NCI-H2196 treated with DMSO at 0.1 percent for 48 hours (cell line): ENCODE measurements at regions not wholly inside any gene's neighbourhood (a gene's known extent, or its start where the extent isn't known, plus 50 kb on each side); places are given as distances from the start of the nearest gene placed in this dataset.
"Not testable (repeated sequence)": the region's sequence is repeated elsewhere in the genome, so short reads cannot be mapped to it uniquely, and the experiment has no call there.

ENCODE experiments used
- DNase-seq: peaks from one replicate; lab custom pipeline; 2025; ENCODE audit not compliant: unreplicated experiment; lab: John Stamatoyannopoulos, UW

DNA sequence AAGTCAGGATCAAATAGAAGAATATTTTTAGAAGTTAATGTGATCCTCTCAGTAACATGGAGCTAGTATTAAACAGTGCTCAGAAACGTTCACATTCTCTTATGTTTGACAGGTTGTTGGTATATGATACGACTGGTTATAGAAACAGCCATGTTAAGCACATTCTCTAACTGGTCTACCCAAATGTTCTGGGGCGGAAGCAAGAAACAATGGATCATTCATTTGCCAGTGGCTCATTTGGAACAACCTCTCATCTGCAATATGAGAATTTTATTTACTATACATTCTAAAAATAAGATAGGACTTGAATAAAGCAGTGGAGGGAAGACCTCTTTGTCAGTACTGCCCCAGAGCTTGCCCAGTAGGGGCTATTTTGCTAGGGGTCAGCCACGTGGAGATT lies 167.1 kb upstream of the FAM98A start:
- DNase-seq: no peak

DNA sequence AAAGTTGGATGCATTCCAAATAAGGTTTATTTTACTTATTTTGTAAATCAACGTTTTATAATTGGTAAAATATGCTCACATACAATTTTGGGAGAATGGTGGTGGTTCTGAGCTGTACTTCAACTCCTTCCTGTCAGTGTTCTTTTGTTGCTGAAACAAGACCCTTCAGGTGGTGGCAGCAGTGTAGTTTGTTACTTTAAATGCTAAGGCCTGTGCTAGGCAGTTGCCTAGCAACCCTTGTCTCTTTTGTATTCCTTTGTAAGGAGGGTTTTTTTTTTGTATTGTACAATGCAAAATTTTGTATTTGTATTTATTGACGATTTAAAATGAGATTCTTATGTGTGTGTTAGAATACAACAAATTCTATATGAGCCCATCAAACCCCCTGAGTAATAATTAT lies 166.0 kb upstream of the FAM98A start:
- no peak for DNase-seq

DNA sequence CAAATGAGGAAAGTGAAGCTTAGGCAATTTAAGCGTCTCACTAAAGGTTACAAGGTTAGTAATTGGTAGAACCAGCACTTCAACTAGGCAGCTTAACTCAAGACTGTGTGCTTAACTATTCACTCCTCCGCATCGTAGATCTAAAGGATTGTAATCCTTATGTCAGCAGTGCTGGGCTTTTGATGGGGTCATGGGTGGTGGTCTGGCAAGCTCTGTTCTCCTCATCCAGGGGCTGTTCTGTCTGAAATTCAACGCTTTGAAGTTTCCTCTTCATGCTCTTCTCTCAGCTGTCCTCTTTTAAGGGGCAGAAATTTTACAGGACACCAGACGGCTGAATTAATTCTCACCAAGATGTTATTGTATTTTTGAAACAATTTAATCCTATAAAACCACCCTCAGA lies 165.5 kb upstream of the FAM98A start:
- DNase-seq: no peak

DNA sequence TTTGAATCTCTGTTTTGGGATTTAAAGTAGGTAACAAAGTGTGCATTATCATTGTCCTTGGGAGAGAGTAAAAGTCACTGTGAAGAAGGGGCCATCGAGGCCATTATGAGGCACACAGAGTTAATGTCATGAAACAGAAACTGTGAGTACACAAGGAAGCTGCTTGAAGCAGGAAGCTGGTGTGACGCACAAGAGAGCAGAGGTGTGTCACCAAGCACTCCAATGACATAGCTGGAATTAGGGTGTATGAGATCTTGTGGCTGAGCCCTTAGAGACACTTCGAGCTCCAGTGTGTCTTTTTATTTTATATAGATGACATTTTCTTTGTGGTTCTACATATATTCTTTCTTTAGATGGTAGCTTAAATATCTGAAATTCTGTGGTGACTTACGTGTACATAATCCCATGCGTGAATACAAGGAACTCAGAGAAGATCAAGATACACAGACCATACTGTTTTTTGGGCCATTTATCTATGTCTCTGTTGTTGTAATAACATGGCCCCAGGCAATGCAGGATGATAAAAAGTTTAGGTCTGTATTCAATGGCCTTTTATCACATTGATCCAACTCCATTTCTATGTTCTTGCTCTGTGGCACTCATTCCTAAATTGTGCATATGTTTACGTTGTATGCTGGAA lies 164.7 kb upstream of the FAM98A start:
- DNase-seq: no peak

DNA sequence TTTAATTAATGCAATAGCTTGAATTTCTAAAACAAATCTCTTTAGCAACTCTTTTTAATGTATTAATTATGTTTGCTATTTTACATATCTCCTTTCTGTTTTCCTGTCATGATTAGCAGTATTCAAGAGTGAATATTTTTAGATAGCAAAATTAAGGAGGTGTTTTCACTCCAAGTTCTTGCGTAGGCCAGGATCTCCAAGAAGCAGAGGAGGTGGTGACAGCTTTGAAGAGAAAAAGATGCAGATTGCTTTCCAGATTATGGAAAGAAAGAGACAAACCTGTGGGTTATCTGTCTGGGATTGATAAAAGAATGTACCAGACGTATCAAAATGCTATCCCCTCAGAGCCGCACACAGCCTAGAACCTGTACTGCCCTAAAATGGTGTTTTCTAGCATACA lies 163.5 kb upstream of the FAM98A start:
- no peak for DNase-seq

DNA sequence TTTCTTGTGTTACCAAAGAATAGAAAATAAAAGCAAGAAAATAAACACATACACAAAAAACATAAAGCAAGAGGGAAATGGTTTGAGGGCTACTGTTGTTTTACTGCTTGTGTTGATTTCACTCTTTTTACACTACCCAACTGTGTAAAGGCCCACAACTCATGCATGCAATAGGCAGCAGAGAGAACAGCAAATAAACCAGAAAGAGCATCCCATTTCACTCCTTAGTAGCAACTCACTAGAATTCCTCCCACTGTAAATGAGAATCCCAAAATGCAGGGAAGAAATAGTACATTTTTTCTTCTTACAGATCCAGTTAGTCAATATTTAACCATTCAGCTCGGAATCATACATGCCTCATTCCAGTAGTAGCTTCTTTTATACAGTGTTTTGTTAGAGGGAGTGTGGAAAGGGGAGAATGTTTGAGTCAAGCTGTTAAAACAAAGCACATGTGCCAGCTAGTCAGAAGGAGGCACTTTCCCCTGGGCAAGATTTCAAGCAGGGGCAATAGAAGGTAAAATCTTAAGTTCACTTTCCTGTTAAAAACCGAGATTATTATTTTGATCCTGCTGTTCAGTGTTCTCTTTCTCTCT lies 147.2 kb upstream of the FAM98A start:
- DNase-seq: no peak

DNA sequence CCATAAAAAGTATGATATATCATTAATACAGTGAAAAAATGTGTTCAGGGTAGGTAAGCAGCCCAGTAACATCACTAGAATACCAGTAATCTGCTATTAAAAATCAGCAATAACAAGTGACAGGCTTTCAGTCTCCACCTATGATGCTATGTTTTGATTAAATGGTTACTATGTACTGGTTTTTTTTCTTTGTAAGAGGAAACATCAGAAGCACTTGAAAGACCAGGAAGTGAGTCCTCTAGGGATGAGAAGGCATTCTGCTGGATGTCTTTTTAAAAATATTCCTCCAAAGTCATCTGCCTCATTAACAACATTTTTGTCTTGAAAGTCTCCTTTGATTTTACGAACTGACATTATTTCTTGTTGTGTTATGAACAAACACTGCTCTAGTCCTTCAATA lies 136.0 kb upstream of the FAM98A start:
- DNase-seq: no peak

DNA sequence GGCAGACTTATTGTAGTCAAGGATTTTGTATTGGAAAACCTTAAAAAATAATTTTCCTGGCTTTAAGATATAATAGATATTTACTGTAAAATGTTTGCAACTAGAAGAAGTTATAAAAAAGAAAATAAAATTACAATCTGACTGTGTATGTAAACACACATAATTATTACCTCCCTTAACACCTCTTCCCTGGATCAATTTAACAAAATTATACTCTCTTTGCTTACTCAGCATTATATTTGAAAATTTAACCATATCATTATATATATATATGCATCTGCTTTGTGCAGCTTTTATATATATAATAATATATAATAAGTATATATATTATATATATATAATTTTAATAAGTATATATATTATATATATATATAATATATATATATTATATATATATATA lies 131.7 kb upstream of the FAM98A start:
- no peak for DNase-seq

DNA sequence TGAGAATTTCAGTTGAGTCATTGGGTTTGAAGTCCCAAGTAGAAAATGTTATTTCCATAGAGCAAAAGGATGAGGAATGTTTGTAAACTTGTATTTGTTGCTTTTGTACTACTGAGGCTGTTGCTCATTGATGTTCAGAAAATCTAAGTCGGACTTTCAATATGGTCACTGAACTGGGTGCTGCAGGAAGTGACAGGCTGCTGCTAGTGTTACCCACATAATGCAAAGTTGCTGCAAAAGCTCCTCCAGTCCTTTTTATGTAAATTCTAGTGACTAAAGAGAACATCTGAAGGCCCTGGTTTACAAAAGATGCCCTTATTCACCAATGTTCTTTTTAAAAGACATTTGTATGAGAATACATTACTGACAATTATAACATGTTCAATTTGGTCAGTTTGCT lies 131.1 kb upstream of the FAM98A start:
- DNase-seq: no peak

DNA sequence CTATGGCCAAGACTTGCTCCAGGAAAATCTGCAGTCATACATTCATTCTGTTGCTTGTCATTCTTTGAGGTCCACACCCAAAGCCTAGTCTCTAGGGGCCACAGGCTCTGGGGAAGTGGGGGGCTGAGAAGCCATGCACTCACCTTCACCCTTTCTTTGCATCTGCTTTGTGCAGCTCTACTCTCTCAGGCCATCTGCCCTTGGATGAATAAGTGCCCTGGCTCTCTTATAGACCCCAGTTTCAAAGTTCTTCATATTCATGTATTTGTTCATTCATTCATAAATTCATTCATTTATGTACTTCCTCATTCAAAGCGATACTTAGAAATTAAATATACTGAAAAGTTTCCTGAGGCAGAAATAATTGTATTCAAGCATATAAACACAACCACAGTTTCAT lies 130.3 kb upstream of the FAM98A start:
- DNase-seq: no peak

DNA sequence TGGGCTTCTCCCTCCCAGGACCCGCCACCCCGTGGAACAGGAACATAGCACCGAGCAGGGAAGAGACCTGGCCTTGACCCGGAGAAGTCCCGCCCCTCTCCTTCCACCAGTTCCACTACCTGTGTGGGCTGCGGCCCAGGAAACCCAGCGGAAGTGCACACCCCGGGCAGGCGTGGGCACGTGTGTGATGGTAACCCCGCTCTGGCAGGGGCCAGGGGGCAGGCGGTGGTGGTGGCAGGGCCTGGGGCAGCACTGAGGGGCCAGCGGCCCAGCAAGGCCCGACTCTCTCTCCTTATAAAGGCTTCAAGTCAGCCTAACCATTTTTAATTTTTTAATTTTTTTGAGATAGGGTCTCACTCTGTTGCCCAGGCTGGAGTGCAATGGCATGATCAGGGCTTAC lies 129.0 kb upstream of the FAM98A start:
- DNase-seq: no peak

DNA sequence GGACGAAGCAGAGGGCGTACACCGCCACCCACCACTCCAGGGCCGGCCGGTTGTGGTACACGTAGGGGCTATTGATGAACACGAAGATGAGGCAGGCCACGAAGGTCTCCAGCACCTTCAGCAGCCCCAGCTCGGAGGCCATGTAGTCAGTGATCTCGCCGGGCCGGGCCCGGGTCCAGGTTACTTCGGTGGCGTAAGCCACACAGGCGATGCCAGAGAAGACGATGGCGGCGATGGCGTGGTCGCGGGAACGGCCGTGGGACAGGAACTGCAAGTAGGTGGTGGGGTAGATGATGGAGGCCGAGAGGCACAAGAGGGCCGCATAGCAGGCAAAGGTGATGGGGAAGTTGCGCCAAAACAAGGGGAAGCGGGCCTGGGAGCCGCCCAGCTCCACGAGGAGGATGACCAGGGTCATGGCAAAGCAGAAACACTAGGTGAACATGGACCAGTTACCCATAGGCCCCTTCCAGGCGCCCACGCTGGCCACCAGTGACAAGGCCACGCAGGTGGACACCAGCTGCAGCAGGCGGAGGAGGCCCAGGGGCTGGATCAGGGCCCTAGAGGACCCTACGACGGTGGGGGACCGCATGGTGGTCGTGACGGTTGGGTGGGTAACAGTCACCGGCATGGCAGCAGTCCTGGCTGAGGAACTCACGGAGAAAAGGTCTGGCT lies 128.4 kb upstream of the FAM98A start:
- no peak for DNase-seq

DNA sequence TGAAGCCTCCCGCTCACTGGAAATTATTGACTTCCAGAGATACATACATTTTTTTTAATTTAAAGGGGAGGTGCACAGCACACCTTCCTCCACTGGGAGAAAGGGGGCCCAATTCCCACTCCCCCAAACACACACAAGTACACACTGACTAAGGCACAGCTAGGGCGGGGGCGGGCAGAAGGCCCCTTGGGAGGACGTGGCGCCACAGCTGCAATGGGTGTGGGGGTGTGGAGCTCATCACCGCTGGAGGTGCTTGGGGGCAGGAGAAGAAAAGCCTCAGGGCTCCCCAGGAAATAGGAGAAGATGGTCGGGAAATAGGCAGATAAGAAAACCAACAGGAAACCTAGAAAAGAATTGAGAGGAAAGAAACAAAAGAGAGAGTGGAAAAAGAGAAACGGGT lies 127.3 kb upstream of the FAM98A start:
- no peak for DNase-seq

DNA sequence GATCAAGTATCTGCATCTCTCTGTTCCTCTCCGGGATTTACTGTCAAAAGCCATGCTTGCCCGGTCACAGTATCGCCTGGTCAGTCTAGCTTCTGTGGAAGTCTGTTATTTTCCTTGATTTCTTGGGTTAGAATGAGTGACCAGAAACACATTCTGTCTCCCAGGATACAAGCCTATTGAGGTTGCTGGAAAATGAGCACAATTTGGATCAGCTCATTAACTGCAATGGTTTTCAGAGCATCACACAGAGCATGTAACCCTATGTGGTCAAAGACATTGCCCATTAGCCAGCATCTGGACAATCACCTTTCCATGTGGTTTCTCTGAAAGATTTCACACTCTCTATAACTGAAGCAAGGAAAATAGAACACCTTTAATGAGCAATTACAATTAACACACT lies 124.2 kb upstream of the FAM98A start:
- no peak for DNase-seq

DNA sequence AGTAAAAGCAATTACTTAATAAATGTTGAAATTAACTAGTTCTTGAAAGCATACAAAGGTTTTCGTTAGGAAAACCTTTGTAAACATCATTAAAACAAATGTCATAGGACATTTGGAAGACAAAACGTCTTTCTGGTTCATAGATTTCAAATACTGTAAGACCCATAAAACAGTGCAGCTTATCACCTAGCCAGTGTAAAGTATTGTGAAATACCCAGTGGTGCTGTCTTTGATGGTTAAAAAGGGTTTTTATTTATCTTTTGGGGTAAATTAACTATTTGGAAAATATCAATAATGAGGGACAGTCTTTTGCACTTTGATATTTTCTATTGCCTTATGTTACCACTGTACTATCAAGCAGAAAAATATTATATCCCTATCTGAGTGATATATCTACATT lies 120.0 kb upstream of the FAM98A start:
- no peak for DNase-seq

DNA sequence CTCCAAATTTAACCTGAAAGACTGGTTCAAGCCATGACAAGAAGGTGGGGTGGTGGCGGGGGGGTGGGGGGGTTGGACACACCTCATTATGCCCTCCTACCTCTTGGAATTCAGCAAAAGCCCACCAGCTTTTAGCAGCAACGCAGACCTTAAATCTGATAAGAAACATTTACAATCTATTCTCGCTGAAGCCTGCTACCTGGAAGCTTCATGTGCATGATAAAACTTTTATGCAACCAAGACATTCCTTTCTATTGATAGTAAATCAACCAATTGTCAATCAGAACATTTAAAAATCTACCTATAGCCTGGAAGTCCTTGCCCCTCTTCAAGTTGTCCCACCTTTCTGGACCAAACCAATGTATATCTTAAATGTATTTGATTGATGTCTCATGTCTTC lies 113.6 kb upstream of the FAM98A start:
- no peak for DNase-seq

DNA sequence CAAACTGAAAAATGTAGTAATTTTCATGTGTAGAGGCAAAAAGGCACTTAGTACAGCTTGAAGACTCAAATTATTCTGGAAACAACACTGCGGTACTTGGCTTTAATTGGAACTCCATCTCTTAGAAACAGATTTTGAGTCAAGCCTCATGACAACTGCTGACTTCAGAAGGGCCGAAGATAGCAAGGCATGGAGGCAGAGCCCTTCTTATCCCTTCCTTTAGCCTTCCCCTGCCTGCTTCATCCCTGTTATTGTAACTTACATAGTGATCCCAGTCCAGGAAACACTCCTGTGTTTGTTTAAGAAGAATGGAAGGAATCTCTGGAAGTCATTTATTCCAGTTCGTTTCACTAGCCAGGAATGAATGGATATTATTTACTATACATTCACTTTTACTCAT lies 110.9 kb upstream of the FAM98A start:
- no peak for DNase-seq

DNA sequence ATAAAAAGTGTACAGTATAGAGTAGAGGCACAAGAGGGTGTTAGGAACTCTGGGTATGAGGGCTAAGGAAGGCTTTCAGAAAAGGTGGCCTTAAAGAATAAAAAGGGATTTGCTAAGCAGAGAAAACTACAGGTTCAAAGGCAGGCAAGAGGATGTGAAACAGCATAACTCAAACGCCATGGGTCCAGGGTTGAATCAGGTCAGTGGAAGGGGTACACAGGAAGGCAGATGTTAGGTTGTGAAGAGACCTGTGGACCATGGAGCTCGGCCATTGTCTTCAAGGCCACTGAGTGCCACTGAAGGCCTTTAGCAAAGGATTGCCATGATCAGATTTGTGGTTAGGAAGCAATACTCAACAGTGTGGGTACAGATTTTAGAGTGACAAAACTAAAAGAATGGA lies 108.2 kb upstream of the FAM98A start:
- DNase-seq: no peak

DNA sequence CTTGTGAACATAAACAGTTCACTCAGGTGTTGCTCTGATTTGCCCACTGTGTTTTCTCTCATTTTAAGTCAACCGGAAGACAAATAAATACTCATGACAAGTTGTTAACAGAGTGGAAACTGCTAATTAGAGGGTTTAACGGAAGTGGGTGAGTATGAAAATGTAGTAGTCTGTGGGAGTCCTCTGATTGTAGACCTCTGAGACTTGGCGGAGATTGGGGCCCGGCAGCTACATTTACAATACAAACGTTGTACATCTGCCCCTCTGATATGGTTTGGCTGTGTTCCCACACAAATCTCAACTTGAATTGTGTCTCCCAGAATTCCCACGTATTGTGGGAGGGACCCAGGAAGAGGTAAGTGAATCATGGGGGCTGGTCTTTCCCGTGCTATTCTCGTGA lies 107.3 kb upstream of the FAM98A start:
- no peak for DNase-seq

DNA sequence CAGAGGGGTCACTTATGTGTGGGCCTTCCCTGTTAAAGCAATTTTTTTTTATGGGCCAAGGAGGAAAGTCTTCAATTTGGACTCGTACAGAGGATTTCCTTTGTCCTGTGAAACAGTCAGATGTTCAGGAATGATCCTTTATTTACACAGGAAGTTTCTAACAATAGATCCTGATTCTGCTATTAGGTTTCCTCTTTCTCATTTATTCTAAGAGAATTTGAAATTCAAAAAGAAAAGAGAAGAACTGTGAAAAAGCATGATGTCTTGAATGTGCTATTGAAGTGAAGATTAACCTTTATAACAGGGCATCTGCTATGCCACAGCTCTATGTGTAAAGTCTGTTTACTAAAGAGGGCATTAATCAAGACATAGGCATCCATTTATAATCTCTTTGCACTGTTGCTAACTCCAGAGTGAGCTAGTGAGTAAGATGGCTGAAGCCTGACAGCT lies 105.3 kb upstream of the FAM98A start:
- DNase-seq: no peak

DNA sequence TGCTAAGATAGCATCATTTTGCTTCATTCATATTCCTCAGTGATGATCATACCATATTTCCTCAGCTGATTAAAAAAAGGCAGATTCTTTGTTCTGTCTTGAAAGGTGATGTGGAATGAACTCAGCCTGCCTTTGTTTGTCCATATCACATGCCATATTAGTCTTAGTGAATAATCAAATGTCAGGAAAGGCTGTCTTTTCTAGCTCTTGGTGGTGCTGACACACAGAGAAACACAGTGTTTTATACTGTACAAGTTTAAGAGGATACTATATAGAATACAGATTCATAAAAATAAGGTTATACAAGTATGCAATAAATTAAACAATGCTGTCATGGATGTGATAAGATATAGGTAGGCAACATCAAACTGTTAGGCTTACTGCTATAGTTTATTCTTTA lies 97.1 kb upstream of the FAM98A start:
- no peak for DNase-seq

DNA sequence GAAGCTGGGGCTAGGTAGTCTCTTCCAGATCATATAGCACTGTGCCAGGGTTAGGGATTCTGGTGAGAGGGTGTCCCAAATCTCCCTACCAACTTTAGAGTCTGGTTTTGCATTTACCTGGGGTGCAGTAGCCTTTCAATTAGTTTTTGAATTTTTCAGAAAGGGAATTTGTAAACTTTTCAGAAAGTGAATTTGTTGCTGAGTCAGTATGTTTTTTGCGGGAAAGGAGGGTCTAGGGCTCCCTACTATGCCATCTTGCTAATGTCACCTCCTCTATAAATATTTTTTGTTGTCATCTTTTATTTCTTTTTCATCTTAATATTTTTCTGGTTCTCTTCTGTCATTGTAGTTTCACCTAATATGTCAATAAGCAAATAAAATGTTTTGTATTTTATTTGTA lies 95.8 kb upstream of the FAM98A start:
- no peak for DNase-seq

DNA sequence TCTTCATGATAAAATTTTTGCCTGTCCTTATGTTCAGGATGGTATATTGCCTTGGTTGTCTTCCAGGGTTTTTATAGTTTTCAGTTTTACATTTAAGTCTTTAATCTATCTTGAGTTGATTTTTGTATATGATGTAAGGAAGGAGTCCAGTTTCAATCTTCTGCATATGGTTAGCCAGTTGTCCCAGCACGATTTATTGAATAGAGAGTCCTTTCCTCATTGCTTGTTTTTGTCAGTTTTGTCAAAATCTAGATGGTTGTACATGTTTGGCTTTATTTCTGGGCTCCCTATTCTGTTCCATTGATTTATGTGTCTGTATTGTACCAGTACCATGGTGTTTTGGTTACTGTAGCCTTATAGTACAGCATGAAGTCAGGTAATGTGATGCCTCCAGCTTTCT lies 91.6 kb upstream of the FAM98A start:
- not testable (repeated sequence) for DNase-seq
